Mesenchymal stem cell (in vitro differentiated cells and primary cell): ENCODE measurements at regions not wholly inside any gene's neighbourhood (a gene's known extent, or its start where the extent isn't known, plus 50 kb on each side); places are given as distances from the start of the nearest gene placed in this dataset.
"Not testable (repeated sequence)": the region's sequence is repeated elsewhere in the genome, so short reads cannot be mapped to it uniquely, and the experiment has no call there.

Experiments
- DNase-seq: peaks from one replicate; pipeline ENCODE4 v3.0.0-alpha.2; 2013
- H2AFZ ChIP-seq: one replicate; pipeline ENCODE4 v1.6.1; 2013; ENCODE audit warnings: low read depth, mild to moderate bottlenecking, control low read depth, inconsistent platforms, low read length, moderate library complexity
- H2AK5ac ChIP-seq: 2 replicates; pipeline ENCODE4 v1.6.1; 2013; ENCODE audit warnings: low read length, moderate library complexity, mild to moderate bottlenecking, inconsistent platforms; ENCODE audit not compliant: severe bottlenecking
- H2BK120ac ChIP-seq: one replicate; pipeline ENCODE4 v1.6.1; 2013; ENCODE audit warnings: low read depth, mild to moderate bottlenecking, inconsistent platforms, low read length, moderate library complexity
- H2BK12ac ChIP-seq, 2 experiments: one replicate each; pipeline ENCODE4 v1.6.1; 2013; ENCODE audit warnings: inconsistent platforms in 2 of 2, low read length in 2 of 2, mild to moderate bottlenecking in 2 of 2, moderate library complexity in 2 of 2, control low read depth in 1 of 2
- H2BK15ac ChIP-seq: one replicate; pipeline ENCODE4 v1.6.1; 2013; ENCODE audit warnings: mild to moderate bottlenecking, low read depth, inconsistent platforms; ENCODE audit not compliant: poor library complexity, severe bottlenecking
- H2BK5ac ChIP-seq: 2 replicates; pipeline ENCODE4 v1.6.1; 2013; ENCODE audit warnings: low read depth, mild to moderate bottlenecking, low read length, control low read depth, inconsistent platforms; ENCODE audit not compliant: poor library complexity, severe bottlenecking
- H3K14ac ChIP-seq, 2 experiments: one replicate each; pipeline ENCODE4 v1.6.1; 2013; ENCODE audit warnings: inconsistent platforms in 2 of 2, low read length in 2 of 2, control low read depth in 1 of 2, mild to moderate bottlenecking in 1 of 2, moderate library complexity in 1 of 2
- H3K18ac ChIP-seq, 2 experiments: one replicate each; pipeline ENCODE4 v1.6.1; 2013; ENCODE audit warnings: inconsistent platforms in 2 of 2, low read length in 2 of 2, control low read depth in 1 of 2, low read depth in 1 of 2, mild to moderate bottlenecking in 1 of 2
- H3K23ac ChIP-seq, 2 experiments: one replicate each; pipeline ENCODE4 v1.6.1; 2013; ENCODE audit warnings: inconsistent platforms in 2 of 2, low read length in 2 of 2, mild to moderate bottlenecking in 2 of 2, moderate library complexity in 2 of 2, control low read depth in 1 of 2
- H3K27ac ChIP-seq: 2 replicates; pipeline ENCODE4 v1.5.1; 2013; ENCODE audit warnings: mild to moderate bottlenecking, moderate library complexity, low read length, control low read depth, inconsistent platforms; ENCODE audit not compliant: poor library complexity, severe bottlenecking
- H3K27me3 ChIP-seq, 2 experiments: 2 replicates each; pipeline versions ENCODE4 v1.6.1 to v1.7.0; 2013; ENCODE audit warnings: low read length in 2 of 2, mild to moderate bottlenecking in 2 of 2, moderate library complexity in 2 of 2, control low read depth in 1 of 2, inconsistent platforms in 1 of 2; ENCODE audit not compliant: control insufficient read depth in 1 of 2, insufficient read depth in 1 of 2
- H3K36me3 ChIP-seq, 2 experiments: 2 replicates each; pipeline versions ENCODE4 v1.6.1 to v1.7.0; 2013; ENCODE audit warnings: low read length in 2 of 2, control low read depth in 1 of 2, inconsistent platforms in 1 of 2, low read depth in 1 of 2, mild to moderate bottlenecking in 1 of 2; ENCODE audit not compliant: insufficient read depth in 2 of 2, control insufficient read depth in 1 of 2
- H3K4ac ChIP-seq, 2 experiments: one replicate each; pipeline ENCODE4 v1.6.1; 2013; ENCODE audit warnings: inconsistent platforms in 2 of 2, low read length in 2 of 2, mild to moderate bottlenecking in 2 of 2, moderate library complexity in 2 of 2, control low read depth in 1 of 2, low read depth in 1 of 2
- H3K4me1 ChIP-seq: 2 replicates; pipeline ENCODE4 v1.6.1; 2013; ENCODE audit warnings: low read depth, low read length, control low read depth; ENCODE audit not compliant: control insufficient read depth, insufficient read depth
- H3K4me2 ChIP-seq: 2 replicates; pipeline ENCODE4 v1.6.1; 2013; ENCODE audit warnings: low read length, mild to moderate bottlenecking, inconsistent platforms; ENCODE audit not compliant: poor library complexity, severe bottlenecking
- H3K4me3 ChIP-seq, 2 experiments: 2 replicates each; pipeline versions ENCODE4 v1.5.1 to v1.7.0; 2013; ENCODE audit warnings: low read length in 2 of 2, mild to moderate bottlenecking in 2 of 2, control low read depth in 1 of 2, low read depth in 1 of 2; ENCODE audit not compliant: insufficient read depth in 1 of 2
- H3K79me1 ChIP-seq: replicated peaks from 2 replicates; pipeline ENCODE4 v1.6.1; 2013; ENCODE audit warnings: mild to moderate bottlenecking, control low read depth, low read length, inconsistent platforms; ENCODE audit not compliant: poor library complexity, severe bottlenecking
- H3K9ac ChIP-seq: 2 replicates; pipeline ENCODE4 v1.7.0; 2013; ENCODE audit warnings: mild to moderate bottlenecking, low read length, moderate library complexity
- H3K9me3 ChIP-seq: 2 replicates; pipeline ENCODE4 v1.7.0; 2013; ENCODE audit warnings: mild to moderate bottlenecking, low read length; ENCODE audit not compliant: control insufficient read depth
- H4K8ac ChIP-seq: one replicate; pipeline ENCODE4 v1.6.1; 2013; ENCODE audit warnings: inconsistent platforms, mild to moderate bottlenecking, low read length, moderate library complexity
- H4K91ac ChIP-seq: one replicate; pipeline ENCODE4 v1.6.1; 2013; ENCODE audit warnings: mild to moderate bottlenecking, low read length, inconsistent platforms
- WGBS: methylation state at CpG from one replicate; pipeline ENCODE4 v1.1.7; 2013; ENCODE audit warnings: mixed read lengths; 5-methylcytosine and 5-hydroxymethylcytosine counted together

- H3K36me3 ChIP-seq, DNase-seq, H2AFZ ChIP-seq: not testable (repeated sequence)
These were observed 317.1 kb downstream of the COL12A1 start for GRCh38 chr6:74888741-74889140.

GRCh38 chr6:74879976-74880375, 325.9 kb downstream of the COL12A1 start:
- no peak overlapping the region for H3K4ac ChIP-seq
- no peak overlapping the region for H3K14ac ChIP-seq
- peak; percentile 39 for DNase-seq
- H2AFZ ChIP-seq: no peak overlapping the region
- no peak overlapping the region for H3K27ac ChIP-seq
- no peak overlapping the region for H3K23ac ChIP-seq
- H3K4me3 ChIP-seq: no peak overlapping the region
- H2BK15ac ChIP-seq: no peak overlapping the region
- H2AK5ac ChIP-seq: no peak overlapping the region
- H2BK5ac ChIP-seq: no peak overlapping the region
- H3K9me3 ChIP-seq: no peaks in the 10 kb centered on the region
- 84% methylated on average over 2 of the region's 2 CpGs for WGBS
- H4K91ac ChIP-seq: no peak overlapping the region
- H3K4me1 ChIP-seq: peaks cover 2% of the 10 kb centered on the region
- no peak overlapping the region for H3K18ac ChIP-seq
- no peak overlapping the region for H3K4me2 ChIP-seq
- H2BK120ac ChIP-seq: no peak overlapping the region
- no peaks in the 10 kb centered on the region for H3K36me3 ChIP-seq
- no peak overlapping the region for H3K9ac ChIP-seq
- H3K27me3 ChIP-seq: no peaks in the 10 kb centered on the region
- H3K79me1 ChIP-seq: no peaks in the 10 kb centered on the region
- H2BK12ac ChIP-seq: no peak overlapping the region
- no peak overlapping the region for H4K8ac ChIP-seq

More at GRCh38 chr6:74888741-74889140, 317.1 kb downstream of the COL12A1 start:
- H3K27me3 ChIP-seq, H2BK120ac ChIP-seq, H3K23ac ChIP-seq, H3K4me1 ChIP-seq, H2AK5ac ChIP-seq, H2BK5ac ChIP-seq, H3K14ac ChIP-seq, H3K4me3 ChIP-seq, H2BK15ac ChIP-seq, H4K8ac ChIP-seq, H3K4ac ChIP-seq, H3K9ac ChIP-seq, H3K27ac ChIP-seq, H3K4me2 ChIP-seq, H3K79me1 ChIP-seq, H4K91ac ChIP-seq, H3K18ac ChIP-seq, H3K9me3 ChIP-seq: not testable (repeated sequence)
- peak overlapping the region in 1 of 2 experiments; percentile 50 for H2BK12ac ChIP-seq
- WGBS: 81% methylated on average over 6 of the region's 6 CpGs

GRCh38 chr6:74879234-74879633, 326.6 kb downstream of the COL12A1 start:
- H2BK12ac ChIP-seq: no peak overlapping the region
- no peak overlapping the region for H3K9ac ChIP-seq
- H3K4me1 ChIP-seq: peaks cover 2% of the 10 kb centered on the region

GRCh38 chr6:74875193-74875592, 330.7 kb downstream of the COL12A1 start:
- Histone ChIP-seq H2BK120ac (no peak overlapping the region), H2BK15ac (no peak overlapping the region), H2BK5ac (no peak overlapping the region), H3K79me1 (no peaks in the 10 kb centered on the region), H4K91ac (no peak overlapping the region), H3K14ac (no peak overlapping the region), H3K4ac (no peak overlapping the region), H3K4me1 (peaks cover 2% of the 10 kb centered on the region), H3K27ac (no peak overlapping the region), H2AK5ac (no peak overlapping the region), H3K27me3 (no peaks in the 10 kb centered on the region), H3K4me3 (no peak overlapping the region), H3K4me2 (no peak overlapping the region), H3K36me3 (no peaks in the 10 kb centered on the region), H2AFZ (no peak overlapping the region), H4K8ac (no peak overlapping the region), H3K18ac (no peak overlapping the region), H2BK12ac (no peak overlapping the region), H3K9me3 (no peaks in the 10 kb centered on the region), H3K23ac (no peak overlapping the region), H3K9ac (no peak overlapping the region)
- no peak for DNase-seq
- WGBS: no CpG with 5 or more reads among the region's 2 CpGs

More at GRCh38 chr6:74879234-74879633, 326.6 kb downstream of the COL12A1 start:
- H3K4me3 ChIP-seq: peak overlapping the region in 1 of 2 experiments; percentile 42
- peak overlapping the region; percentile 15 for H3K27ac ChIP-seq
- H3K79me1 ChIP-seq: no peaks in the 10 kb centered on the region
- H4K8ac ChIP-seq: peak overlapping the region; percentile 12
- no peaks in the 10 kb centered on the region for H3K36me3 ChIP-seq
- H3K14ac ChIP-seq: no peak overlapping the region
- peak overlapping the region in 1 of 2 experiments; percentile 11 for H3K18ac ChIP-seq
- H3K4ac ChIP-seq: no peak overlapping the region
- H4K91ac ChIP-seq: no peak overlapping the region
- H2BK120ac ChIP-seq: no peak overlapping the region
- peak overlapping the region; percentile 26 for H2AK5ac ChIP-seq
- 7% methylated on average over 4 of the region's 4 CpGs for WGBS
- H2BK5ac ChIP-seq: no peak overlapping the region
- no peak overlapping the region for H2BK15ac ChIP-seq
- H3K27me3 ChIP-seq: no peaks in the 10 kb centered on the region
- peak; percentile 94 for DNase-seq
- H3K9me3 ChIP-seq: no peaks in the 10 kb centered on the region
- H3K23ac ChIP-seq: no peak overlapping the region
- no peak overlapping the region for H3K4me2 ChIP-seq
- no peak overlapping the region for H2AFZ ChIP-seq
